ENCODE measurements at regions not wholly inside any gene's neighbourhood (a gene's known extent, or its start where the extent isn't known, plus 50 kb on each side); places are given as distances from the start of the nearest gene placed in this dataset.

DNA sequence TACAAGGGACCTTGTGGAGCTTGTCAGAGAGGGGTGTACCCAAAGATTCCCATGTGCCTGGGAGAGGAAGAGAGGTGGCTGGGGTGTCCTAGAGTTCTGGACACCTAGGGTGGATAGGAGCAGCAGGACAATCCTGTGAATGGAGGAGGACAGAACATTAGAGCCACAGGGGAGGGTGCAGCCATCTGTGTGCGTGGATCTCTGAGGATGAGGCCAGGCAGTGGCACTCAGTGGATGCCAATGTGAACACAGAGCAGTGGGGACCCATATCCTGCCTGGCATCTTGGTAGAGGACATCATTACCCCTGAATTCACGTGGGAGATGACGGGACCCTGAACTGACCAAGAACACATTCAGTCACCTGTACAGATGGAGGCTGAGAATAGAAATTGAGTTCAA lies 205.3 kb downstream of the CD83 start:
- H3K4me3 ChIP-seq (ENCODE audit: low read length): no peak overlapping the region
- no peak overlapping the region for H3K9ac ChIP-seq (ENCODE audit: low read length)
- H3K9me3 ChIP-seq (ENCODE audit: control insufficient read depth, low read depth, low read length): no peaks in the 10 kb centered on the region
- no peaks in the 10 kb centered on the region for H3K27me3 ChIP-seq (ENCODE audit: control insufficient read depth, insufficient read depth, low read length)
- peaks cover 4% of the 10 kb centered on the region for H3K4me1 ChIP-seq (ENCODE audit: control insufficient read depth, low read depth, low read length)
- no peaks in the 10 kb centered on the region for H3K36me3 ChIP-seq (ENCODE audit: control insufficient read depth, low read depth, low read length)
- no peak overlapping the region for H3K27ac ChIP-seq (ENCODE audit: low read length)

GRCh38 chr6:14326774-14327173 lies 209.2 kb downstream of the CD83 start:
- peaks cover 4% of the 10 kb centered on the region for H3K4me1 ChIP-seq (ENCODE audit: control insufficient read depth, low read depth, low read length)
- H3K9ac ChIP-seq (ENCODE audit: low read length): no peak overlapping the region
- no peaks in the 10 kb centered on the region for H3K36me3 ChIP-seq (ENCODE audit: control insufficient read depth, low read depth, low read length)
- H3K27me3 ChIP-seq (ENCODE audit: control insufficient read depth, insufficient read depth, low read length): no peaks in the 10 kb centered on the region
- H3K4me3 ChIP-seq (ENCODE audit: low read length): no peak overlapping the region
- no peaks in the 10 kb centered on the region for H3K9me3 ChIP-seq (ENCODE audit: control insufficient read depth, low read depth, low read length)
- H3K27ac ChIP-seq (ENCODE audit: low read length): no peak overlapping the region

DNA sequence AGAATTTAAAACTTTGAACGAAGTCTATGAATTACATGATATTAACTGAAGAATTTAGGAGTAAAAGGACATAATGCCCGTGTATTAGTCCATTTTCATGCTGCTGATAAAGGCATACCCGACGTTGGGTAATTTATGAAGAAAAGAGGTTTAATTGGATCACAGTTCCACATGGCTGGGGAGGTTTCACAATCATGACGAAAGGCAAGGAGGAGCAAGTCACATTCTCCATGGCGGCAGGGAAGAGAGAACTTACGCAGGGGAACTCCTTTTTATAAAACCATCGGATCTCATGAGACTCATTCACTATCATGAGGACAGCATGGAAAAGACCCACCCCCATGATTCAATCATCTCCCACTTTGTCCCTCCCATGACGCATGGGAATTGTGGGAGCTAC lies 210.6 kb downstream of the CD83 start:
- Histone ChIP-seq H3K27me3 (ENCODE audit: control insufficient read depth, insufficient read depth, low read length) (no peaks in the 10 kb centered on the region), H3K27ac (ENCODE audit: low read length) (no peak overlapping the region), H3K36me3 (ENCODE audit: control insufficient read depth, low read depth, low read length) (no peaks in the 10 kb centered on the region), H3K9me3 (ENCODE audit: control insufficient read depth, low read depth, low read length) (no peaks in the 10 kb centered on the region), H3K4me3 (ENCODE audit: low read length) (no peak overlapping the region), H3K4me1 (ENCODE audit: control insufficient read depth, low read depth, low read length) (no peaks in the 10 kb centered on the region), H3K9ac (ENCODE audit: low read length) (no peak overlapping the region)

GRCh38 chr6:14333556-14334305 lies 216.2 kb downstream of the CD83 start:
- Histone ChIP-seq H3K36me3 (ENCODE audit: control insufficient read depth, low read depth, low read length) (no peaks in the 10 kb centered on the region), H3K27ac (ENCODE audit: low read length) (no peak overlapping the region), H3K4me1 (ENCODE audit: control insufficient read depth, low read depth, low read length) (no peaks in the 10 kb centered on the region), H3K27me3 (ENCODE audit: control insufficient read depth, insufficient read depth, low read length) (no peaks in the 10 kb centered on the region), H3K4me3 (ENCODE audit: low read length) (no peak overlapping the region), H3K9me3 (ENCODE audit: control insufficient read depth, low read depth, low read length) (no peaks in the 10 kb centered on the region), H3K9ac (ENCODE audit: low read length) (no peak overlapping the region)

DNA sequence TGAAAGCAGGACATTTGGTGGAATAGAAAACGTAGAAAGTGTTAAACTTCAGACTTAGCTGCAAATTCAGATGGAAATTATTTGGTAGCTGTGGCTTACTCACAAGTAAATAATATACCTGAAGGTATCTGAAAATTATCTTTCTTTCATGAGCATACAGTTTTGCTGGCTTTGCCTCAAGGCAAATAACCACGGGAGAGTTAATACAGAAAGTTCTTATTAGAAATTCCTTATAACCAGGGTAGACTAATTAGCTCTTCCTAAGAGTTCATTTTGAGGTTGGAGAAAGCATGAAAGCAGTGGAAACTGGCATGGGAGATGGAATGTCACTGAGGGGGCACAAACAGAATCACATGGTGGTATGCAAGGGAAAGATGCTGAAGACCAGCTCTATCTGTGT lies 217.5 kb downstream of the CD83 start:
- Histone ChIP-seq H3K4me3 (ENCODE audit: low read length) (no peak overlapping the region), H3K9ac (ENCODE audit: low read length) (no peak overlapping the region), H3K36me3 (ENCODE audit: control insufficient read depth, low read depth, low read length) (no peaks in the 10 kb centered on the region), H3K4me1 (ENCODE audit: control insufficient read depth, low read depth, low read length) (no peaks in the 10 kb centered on the region), H3K27ac (ENCODE audit: low read length) (no peak overlapping the region), H3K9me3 (ENCODE audit: control insufficient read depth, low read depth, low read length) (no peaks in the 10 kb centered on the region), H3K27me3 (ENCODE audit: control insufficient read depth, insufficient read depth, low read length) (no peaks in the 10 kb centered on the region)

GRCh38 chr6:14337152-14337551 lies 219.6 kb downstream of the CD83 start:
- Histone ChIP-seq H3K4me3 (ENCODE audit: low read length) (no peak overlapping the region), H3K27ac (ENCODE audit: low read length) (no peak overlapping the region), H3K36me3 (ENCODE audit: control insufficient read depth, low read depth, low read length) (no peaks in the 10 kb centered on the region), H3K4me1 (ENCODE audit: control insufficient read depth, low read depth, low read length) (no peaks in the 10 kb centered on the region), H3K9me3 (ENCODE audit: control insufficient read depth, low read depth, low read length) (no peaks in the 10 kb centered on the region), H3K27me3 (ENCODE audit: control insufficient read depth, insufficient read depth, low read length) (no peaks in the 10 kb centered on the region), H3K9ac (ENCODE audit: low read length) (no peak overlapping the region)

GRCh38 chr6:14339172-14339571 lies 221.6 kb downstream of the CD83 start:
- Histone ChIP-seq H3K27ac (ENCODE audit: low read length) (no peak overlapping the region), H3K27me3 (ENCODE audit: control insufficient read depth, insufficient read depth, low read length) (no peaks in the 10 kb centered on the region), H3K4me3 (ENCODE audit: low read length) (no peak overlapping the region), H3K36me3 (ENCODE audit: control insufficient read depth, low read depth, low read length) (no peaks in the 10 kb centered on the region), H3K9ac (ENCODE audit: low read length) (no peak overlapping the region), H3K9me3 (ENCODE audit: control insufficient read depth, low read depth, low read length) (no peaks in the 10 kb centered on the region), H3K4me1 (ENCODE audit: control insufficient read depth, low read depth, low read length) (peaks cover under 1% of the 10 kb centered on the region)

GRCh38 chr6:14339711-14340584 lies 222.4 kb downstream of the CD83 start:
- no peak overlapping the region for H3K4me3 ChIP-seq (ENCODE audit: low read length)
- H3K27ac ChIP-seq (ENCODE audit: low read length): no peak overlapping the region
- peaks cover 7% of the 10 kb centered on the region for H3K4me1 ChIP-seq (ENCODE audit: control insufficient read depth, low read depth, low read length)
- H3K9ac ChIP-seq (ENCODE audit: low read length): no peak overlapping the region
- H3K9me3 ChIP-seq (ENCODE audit: control insufficient read depth, low read depth, low read length): no peaks in the 10 kb centered on the region
- H3K27me3 ChIP-seq (ENCODE audit: control insufficient read depth, insufficient read depth, low read length): no peaks in the 10 kb centered on the region
- no peaks in the 10 kb centered on the region for H3K36me3 ChIP-seq (ENCODE audit: control insufficient read depth, low read depth, low read length)

GRCh38 chr6:14344486-14344885 lies 226.9 kb downstream of the CD83 start:
- Histone ChIP-seq H3K9me3 (ENCODE audit: control insufficient read depth, low read depth, low read length) (no peaks in the 10 kb centered on the region), H3K27ac (ENCODE audit: low read length) (no peak overlapping the region)

GRCh38 chr6:14348389-14348788 lies 230.8 kb downstream of the CD83 start:
- Histone ChIP-seq H3K27ac (ENCODE audit: low read length) (no peak overlapping the region), H3K4me1 (ENCODE audit: control insufficient read depth, low read depth, low read length) (peaks cover 7% of the 10 kb centered on the region), H3K27me3 (ENCODE audit: control insufficient read depth, insufficient read depth, low read length) (no peaks in the 10 kb centered on the region), H3K36me3 (ENCODE audit: control insufficient read depth, low read depth, low read length) (no peaks in the 10 kb centered on the region), H3K9me3 (ENCODE audit: control insufficient read depth, low read depth, low read length) (no peaks in the 10 kb centered on the region), H3K9ac (ENCODE audit: low read length) (no peak overlapping the region), H3K4me3 (ENCODE audit: low read length) (no peak overlapping the region)

More at GRCh38 chr6:14344486-14344885, 226.9 kb downstream of the CD83 start:
- H3K36me3 ChIP-seq (ENCODE audit: control insufficient read depth, low read depth, low read length): no peaks in the 10 kb centered on the region
- peaks cover 7% of the 10 kb centered on the region for H3K4me1 ChIP-seq (ENCODE audit: control insufficient read depth, low read depth, low read length)
- H3K9ac ChIP-seq (ENCODE audit: low read length): no peak overlapping the region
- no peak overlapping the region for H3K4me3 ChIP-seq (ENCODE audit: low read length)
- no peaks in the 10 kb centered on the region for H3K27me3 ChIP-seq (ENCODE audit: control insufficient read depth, insufficient read depth, low read length)

GRCh38 chr6:14349507-14349906 lies 231.9 kb downstream of the CD83 start:
- Histone ChIP-seq H3K4me1 (ENCODE audit: control insufficient read depth, low read depth, low read length) (peaks cover 3% of the 10 kb centered on the region), H3K27me3 (ENCODE audit: control insufficient read depth, insufficient read depth, low read length) (no peaks in the 10 kb centered on the region)

More at GRCh38 chr6:14349507-14349906, 231.9 kb downstream of the CD83 start:
- no peak overlapping the region for H3K4me3 ChIP-seq (ENCODE audit: low read length)
- H3K9me3 ChIP-seq (ENCODE audit: control insufficient read depth, low read depth, low read length): no peaks in the 10 kb centered on the region
- H3K27ac ChIP-seq (ENCODE audit: low read length): no peak overlapping the region
- no peaks in the 10 kb centered on the region for H3K36me3 ChIP-seq (ENCODE audit: control insufficient read depth, low read depth, low read length)
- no peak overlapping the region for H3K9ac ChIP-seq (ENCODE audit: low read length)

All from iPS-18a (cell line).